Mammary epithelial cell (primary cell): ENCODE measurements at regions not wholly inside any gene's neighbourhood (a gene's known extent, or its start where the extent isn't known, plus 50 kb on each side); places are given as distances from the start of the nearest gene placed in this dataset.

Experiments
- CTCF ChIP-seq, 2 donors: IDR thresholded peaks in 1 of 2; conservative IDR thresholded peaks in 1 of 2; 2 replicates each; pipeline ENCODE4 v1.5.1; 2011 to 2012; ENCODE audit warnings: inconsistent platforms in 2 of 2, low read length in 2 of 2, mild to moderate bottlenecking in 2 of 2, control low read depth in 1 of 2, low read depth in 1 of 2; ENCODE audit not compliant: insufficient read depth in 1 of 2; ENCODE audit errors: extremely low read depth in 1 of 2
- EZH2 ChIP-seq: IDR thresholded peaks from 2 replicates; pipeline ENCODE4 v1.6.1; 2012; ENCODE audit warnings: low read length, inconsistent platforms, borderline replicate concordance

GRCh38 chr2:194730266-194730665, 926.8 kb upstream of the SLC39A10 start:
- TF ChIP-seq CTCF (conservative IDR thresholded peaks at IDR 0.05 in 1 of 2, IDR thresholded peaks at IDR 0.05 in 1 of 2; ENCODE audit: extremely low read depth in 1 of 2, insufficient read depth in 1 of 2, low read depth in 1 of 2, low read length in 2 of 2) = no peak
- TF ChIP-seq EZH2 = no peak
